Transverse colon (tissue), 4 donors: ENCODE measurements at regions not wholly inside any gene's neighbourhood (a gene's known extent, or its start where the extent isn't known, plus 50 kb on each side); places are given as distances from the start of the nearest gene placed in this dataset.

Source experiments
- POLR2AphosphoS5 ChIP-seq, 3 donors: sonication (generic); formaldehyde crosslinking; IDR thresholded peaks; one replicate each; pipeline ENCODE4 v1.6.1; 2016; ENCODE audit warnings: antibody characterized with exemption in 3 of 3
- TF ChIP-seq, protein P1 (sequence below), 5 experiments: fragments of 200-600 bp in 3 of 5; fragments of 450-650 bp in 2 of 5; sonication (generic) in 3 of 5; IDR thresholded peaks; 1 replicate in 2 of 5; 2 replicates in 3 of 5; pipeline ENCODE4 v1.5.1; 2016 to 2017; ENCODE audit warnings: antibody characterized with exemption in 5 of 5, inconsistent platforms in 3 of 5, mild to moderate bottlenecking in 2 of 5, moderate library complexity in 1 of 5

DNA sequence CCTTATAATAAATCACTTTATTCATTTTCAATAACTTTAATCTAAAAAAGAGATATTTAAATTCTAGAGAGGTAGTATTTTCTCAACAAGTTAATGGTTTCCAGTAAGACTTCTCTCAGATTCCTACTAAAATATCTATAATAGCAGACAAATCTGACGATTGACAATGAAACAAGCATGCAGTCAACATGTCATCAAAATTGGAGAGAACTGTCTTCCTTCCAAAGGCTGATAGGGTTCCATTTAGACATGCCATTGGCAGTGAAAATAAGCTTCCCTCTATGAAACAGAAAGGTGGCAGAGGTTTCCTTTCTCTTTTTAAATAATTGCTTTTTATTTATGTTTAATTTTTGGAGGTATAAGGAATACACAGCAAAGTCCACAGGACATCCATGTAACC, 217.1 kb downstream of the POM121L12 start:
- TF ChIP-seq, protein P1, sequence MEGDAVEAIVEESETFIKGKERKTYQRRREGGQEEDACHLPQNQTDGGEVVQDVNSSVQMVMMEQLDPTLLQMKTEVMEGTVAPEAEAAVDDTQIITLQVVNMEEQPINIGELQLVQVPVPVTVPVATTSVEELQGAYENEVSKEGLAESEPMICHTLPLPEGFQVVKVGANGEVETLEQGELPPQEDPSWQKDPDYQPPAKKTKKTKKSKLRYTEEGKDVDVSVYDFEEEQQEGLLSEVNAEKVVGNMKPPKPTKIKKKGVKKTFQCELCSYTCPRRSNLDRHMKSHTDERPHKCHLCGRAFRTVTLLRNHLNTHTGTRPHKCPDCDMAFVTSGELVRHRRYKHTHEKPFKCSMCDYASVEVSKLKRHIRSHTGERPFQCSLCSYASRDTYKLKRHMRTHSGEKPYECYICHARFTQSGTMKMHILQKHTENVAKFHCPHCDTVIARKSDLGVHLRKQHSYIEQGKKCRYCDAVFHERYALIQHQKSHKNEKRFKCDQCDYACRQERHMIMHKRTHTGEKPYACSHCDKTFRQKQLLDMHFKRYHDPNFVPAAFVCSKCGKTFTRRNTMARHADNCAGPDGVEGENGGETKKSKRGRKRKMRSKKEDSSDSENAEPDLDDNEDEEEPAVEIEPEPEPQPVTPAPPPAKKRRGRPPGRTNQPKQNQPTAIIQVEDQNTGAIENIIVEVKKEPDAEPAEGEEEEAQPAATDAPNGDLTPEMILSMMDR (IDR thresholded peaks at IDR 0.05): no peak
- TF ChIP-seq POLR2AphosphoS5 (IDR thresholded peaks at IDR 0.05): no peak
